GM21528 (cell line): ENCODE measurements at regions not wholly inside any gene's neighbourhood (a gene's known extent, or its start where the extent isn't known, plus 50 kb on each side); places are given as distances from the start of the nearest gene placed in this dataset.
A peak's percentile ranks its signal among the peaks of the same experiment; 100 is the strongest.

Source experiments
- ATAC-seq: cut with Tn5 transposase; IDR thresholded peaks from one replicate; pipeline ENCODE4 v1.9.1; 2021; ENCODE audit warnings: mild to moderate bottlenecking, moderate library complexity; ENCODE audit not compliant: unreplicated experiment, low FRiP score

DNA sequence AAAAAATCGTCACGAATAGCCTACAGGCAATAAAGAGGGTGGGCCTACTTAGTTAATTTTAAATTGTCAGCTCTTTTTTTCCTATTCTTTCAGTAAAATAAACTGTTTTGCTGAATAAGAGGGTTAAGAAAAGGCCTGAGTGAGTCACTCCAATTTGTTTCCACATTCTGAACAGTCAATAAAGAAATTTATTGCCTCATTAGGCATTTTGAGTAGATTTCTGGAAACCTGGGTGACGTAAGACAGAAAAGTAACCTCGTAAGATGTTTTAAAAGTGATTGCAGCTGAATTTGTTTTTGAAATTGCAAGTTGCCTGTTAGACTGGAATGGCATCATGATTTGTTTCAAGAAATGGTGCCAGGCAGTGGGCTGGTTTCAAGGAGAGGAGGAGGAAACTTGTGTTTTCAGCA lies 439.3 kb downstream of the USP25 start:
- no peak for ATAC-seq

DNA sequence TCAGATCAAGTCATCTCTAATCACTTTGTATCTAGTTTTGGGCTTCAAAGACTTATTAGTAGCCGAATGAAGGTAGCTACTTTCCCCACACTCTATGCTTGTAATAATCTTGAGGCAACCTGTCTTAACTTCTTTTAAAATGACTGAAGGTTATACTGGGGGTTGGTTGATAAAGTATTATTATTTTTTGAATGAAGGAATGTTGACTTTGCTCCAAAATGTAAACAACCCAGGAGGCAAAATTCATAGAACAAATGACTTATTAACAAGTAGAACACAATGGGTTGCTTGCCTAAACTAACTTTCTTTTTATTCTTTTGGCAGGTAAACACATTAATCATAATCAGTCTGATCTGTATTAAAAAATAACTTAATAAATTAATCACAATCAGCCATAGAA lies 440.0 kb downstream of the USP25 start:
- no peak for ATAC-seq

DNA sequence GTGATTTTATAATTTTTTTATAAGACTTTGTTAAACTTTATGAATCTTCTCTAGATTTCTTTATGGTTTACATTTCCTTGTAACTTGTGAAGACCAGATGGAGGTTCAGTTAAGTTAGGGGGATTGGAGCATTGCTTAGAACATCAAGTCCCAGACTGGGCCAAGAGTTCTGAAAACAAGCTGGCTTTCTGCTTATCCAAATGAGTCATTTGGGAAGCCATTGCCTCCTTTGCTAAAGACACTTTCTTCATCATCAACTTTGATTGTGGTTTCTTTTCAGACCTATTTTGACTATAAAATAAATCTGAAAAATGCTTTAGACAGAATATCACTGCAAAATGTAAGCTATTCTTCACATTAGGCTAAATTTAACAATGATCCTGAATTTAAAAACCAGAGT lies 446.8 kb downstream of the USP25 start:
- no peak for ATAC-seq

DNA sequence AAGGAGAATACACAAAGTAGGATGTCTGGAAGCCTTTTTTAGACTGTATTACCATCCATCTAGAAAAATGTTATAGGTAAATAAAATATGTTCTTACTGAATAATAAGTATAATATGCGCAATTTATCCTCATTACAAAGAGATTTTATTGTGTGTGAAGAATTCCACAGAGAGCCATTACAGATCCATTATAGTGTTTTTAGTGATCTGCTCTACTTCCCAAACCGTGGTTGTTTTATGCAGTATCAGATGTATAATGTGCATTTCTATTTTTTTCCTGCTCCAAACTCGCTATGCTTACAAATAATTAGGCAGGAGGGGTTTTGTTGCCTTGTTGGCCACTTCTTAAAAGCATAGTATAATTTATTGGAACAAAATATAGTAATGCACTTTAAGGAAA lies 447.8 kb downstream of the USP25 start:
- no peak for ATAC-seq

DNA sequence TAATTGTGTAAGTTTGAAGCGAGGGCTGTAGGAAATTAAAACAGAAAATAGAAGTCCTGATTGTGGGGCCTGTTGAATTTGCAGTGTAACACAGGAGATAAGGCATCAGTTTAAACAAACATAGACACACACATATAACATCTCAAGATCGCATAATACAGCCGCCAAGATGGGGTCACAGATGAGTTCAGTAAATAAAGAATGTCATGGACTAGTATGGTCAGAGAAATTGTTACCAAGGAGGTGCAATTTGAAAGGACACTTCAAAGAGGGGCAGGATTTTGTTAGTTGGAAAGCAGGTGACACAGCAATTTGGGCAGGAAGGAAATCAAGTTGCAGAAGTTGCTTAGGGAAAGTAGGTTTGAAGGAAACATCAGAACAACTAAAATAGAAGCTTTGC lies 450.0 kb downstream of the USP25 start:
- no peak for ATAC-seq

DNA sequence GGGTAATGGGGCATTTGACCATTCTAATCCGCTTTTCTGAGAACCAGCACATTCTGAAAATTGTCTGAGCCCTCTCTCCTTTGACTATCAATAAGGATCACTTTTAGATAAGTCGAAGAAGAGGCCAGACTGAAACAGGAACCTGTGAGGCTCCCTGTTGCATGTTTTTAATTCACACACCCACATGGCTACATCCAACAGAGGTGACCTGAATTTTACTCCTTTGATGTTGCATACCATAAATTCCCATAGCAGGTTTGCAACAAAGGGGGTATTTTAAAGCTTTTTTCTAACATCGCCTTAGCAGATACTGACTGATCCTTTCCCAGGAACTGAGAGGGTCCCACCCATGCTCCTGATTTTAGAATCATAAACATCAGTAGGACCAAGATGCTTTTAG lies 450.8 kb downstream of the USP25 start:
- ATAC-seq: no peak

DNA sequence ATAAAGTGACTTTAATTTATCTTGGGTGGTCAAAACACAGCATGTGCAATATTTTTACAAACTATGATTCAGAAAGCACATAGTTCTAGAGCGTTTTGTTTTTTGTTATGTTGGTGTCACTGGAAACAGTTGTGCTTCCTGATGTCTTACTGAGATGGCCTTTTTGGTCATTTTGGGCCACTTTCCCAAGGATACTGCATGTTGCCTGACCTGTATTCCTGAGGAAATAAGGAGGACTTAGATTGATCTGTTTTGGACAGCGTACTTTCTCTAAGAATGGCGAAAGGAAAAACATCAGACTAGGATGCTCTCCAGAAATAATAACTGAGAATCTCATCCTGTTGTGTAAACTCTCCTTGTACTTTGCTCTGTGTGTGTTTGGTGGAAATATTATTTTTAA lies 451.2 kb downstream of the USP25 start:
- ATAC-seq: no peak

DNA sequence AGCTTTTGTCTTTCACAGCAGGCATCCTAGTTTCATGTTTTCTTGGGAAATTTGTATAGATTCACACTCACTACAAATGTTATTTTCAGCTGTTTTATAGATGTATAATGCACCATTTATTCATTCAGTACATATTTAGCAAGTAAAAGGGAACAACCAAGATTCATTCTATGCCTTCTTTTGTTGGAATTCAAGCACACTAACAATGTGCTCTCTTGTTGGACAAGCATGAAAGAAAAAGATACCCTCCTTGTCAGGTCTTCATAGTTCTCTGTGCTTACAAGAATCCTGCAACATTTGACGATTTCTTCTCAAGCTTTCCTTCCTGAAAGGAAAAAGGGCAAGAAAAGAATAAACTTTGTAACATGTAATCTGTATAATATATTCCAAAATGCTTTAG lies 456.0 kb downstream of the USP25 start:
- ATAC-seq: no peak

DNA sequence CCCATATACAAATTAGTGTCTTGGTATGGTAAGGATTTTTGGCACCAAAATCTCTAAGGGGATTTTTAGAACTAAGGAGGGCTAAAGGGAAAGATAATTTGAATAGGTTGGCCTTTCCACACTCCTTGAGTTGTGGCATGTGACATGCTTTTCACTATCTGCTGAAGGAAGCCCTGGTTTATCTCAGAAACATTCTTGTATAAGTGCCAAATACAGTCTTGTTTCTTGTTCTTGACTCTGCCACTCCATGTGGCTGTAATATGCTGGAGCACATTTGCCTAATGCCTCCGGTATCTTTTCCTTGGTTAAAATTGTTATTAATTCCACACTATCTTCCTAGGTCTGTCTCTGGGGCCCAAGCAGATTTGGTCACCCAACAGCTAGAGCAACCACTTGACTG lies 457.0 kb downstream of the USP25 start:
- no peak for ATAC-seq

DNA sequence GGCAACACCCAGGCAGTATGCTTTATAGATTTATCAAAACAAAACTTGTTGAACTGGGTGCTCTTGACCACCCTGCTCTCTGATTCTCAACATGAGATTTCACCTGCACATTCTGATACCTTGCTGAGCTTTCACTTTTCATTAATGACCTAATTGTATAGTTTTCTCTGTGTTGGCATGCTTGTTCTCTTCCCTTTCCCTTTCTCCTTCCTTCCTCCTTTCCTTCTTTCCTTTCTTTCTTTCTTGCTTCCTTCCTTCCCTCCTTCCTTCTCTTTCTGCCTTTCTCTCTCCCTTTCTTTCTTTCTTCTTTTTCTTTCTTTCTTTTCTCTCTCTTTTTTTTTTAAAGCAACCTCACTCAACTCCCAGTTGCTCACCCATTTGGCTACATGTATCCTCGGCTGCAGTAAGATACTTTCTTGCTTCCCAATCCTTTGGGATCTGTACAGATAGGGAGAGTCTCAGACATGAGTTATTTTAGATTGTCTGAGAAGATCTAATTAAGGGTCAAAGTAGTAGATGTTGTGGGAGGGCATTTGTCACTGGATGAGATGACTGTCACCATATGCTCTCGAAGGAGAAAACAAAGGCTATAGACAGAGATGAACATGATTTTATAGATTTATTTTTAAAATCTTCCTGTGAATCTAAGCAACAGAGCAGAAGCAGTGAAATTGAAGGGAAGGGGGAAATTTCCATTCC lies 458.0 kb downstream of the USP25 start:
- no peak for ATAC-seq

DNA sequence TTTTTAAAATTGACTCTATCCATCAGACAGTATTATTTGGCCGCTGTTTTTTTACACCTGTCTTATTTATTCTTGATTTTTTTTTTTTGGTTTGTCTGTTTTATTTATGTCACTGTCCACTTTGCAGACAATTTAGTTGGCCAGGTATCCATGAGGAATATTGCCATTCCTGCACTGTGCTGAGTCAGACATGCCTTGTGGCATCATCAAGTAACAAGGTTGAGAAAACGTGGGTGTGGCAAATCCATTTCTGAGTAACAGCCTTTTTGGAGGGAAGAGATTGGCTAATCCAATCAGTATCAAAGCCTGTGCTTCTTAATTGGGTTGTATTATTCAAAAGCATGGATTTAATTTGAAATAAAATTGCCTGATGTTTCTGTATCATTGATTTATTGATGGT lies 463.1 kb downstream of the USP25 start:
- ATAC-seq: no peak

DNA sequence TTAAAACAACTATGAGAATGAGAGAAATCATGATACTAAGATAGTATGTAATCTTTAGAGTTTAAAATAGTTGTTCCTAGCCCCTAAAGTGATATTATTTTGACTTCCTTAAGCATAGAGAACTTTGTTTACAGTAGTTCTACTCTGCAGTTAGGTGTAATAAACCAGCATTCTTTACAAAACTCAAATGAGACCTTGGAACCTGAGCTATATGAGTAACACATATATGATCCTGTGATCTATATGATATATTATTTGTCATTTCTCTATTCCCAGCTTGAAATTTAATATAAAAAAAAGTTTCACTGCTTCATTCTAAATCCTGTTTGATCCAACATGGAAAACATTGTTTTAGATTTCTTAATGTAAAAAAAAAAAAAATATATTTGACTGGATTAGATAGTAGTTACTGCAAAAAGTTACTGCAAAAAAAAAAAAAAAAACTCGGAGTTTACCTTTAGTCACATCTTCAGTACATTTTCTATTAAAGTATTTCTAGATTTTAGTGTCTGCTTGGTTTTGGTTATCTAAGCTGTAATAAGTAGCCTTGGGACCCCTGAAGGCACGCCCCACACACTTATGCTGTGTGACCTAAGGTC lies 463.8 kb downstream of the USP25 start:
- ATAC-seq: peak; percentile 36

DNA sequence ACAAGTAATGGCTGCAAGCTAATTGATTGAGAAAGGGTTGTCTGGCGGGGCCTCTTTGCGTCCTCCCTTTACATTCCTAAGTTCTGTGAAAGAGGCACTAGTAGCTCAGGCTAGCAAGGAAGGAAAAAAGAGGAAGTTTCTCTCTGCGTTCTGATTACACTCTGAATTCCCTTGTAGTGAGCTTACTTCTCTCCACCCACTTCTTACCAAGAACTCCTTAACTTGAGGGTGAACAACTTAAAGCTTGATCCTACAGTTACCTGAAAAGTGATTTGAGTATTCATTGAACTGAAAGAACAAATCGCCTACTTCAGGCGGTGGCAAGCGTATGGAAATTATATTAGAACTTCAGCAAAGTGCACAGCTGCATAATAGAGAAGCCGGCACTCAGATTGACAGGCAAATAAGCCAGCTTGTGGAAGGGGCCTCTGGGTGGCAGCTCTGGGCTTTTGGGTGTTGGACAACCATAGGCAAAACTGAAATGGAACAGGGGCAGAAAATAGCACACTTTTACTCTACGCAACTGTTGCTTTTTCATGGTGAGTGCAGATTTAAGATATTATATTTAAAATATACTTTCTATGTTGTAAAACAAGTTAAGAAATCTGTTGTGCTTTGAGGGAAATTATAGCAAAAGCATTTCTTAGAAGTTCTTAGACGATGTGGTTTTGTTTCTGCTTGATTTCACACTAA lies 464.5 kb downstream of the USP25 start:
- peak; percentile 71 for ATAC-seq

DNA sequence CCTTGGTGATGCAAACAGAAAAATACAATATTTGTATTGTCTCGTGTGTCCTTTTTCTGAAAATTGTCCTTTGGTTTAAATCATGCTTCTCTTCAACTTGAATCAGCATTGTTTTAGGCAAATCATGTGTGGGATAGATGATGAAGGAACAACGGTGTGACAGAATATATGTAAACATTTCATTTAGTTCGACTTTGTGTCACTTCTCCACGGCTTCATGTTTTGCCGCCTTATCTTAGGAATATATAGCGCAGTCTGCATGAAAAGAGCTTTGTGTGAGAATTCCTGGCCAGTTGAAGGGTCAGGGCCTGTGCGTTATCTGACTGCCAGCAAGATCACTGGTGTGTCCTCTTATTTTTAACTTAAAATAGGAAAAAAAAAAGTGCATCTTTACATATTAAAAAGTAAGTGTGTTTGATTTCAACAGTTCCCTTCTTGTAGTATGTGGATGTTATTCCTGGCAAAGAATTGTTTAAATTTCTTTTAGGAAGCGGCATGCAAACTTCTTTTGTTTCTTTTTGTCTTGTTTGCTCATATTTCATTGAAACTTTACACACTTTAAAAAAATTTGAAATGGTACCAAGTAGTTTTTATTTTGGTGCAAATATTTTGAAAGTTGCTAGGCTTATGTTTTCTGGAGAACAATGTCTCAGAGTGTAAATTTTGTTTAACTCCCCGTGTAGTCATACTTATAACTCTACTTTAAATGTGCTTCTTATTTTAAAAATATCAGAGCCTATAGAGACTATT lies 465.2 kb downstream of the USP25 start:
- ATAC-seq: no peak

DNA sequence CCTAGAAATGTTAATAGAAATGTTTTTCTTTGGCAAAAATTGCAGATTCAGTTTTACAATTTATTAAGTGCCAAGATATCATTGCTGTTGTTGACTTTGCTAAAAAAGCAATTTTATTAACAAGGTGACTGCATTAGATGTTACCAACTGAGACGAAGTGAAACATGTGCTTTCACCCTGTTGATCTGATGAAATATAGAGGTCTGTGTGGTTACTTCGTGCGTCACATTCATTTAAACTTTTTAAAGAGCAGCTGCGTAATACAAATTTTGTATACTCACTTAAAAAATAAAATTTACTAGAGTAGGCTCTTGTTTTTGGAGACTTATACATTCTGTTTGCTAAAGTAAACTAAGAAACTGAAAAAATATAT lies 465.7 kb downstream of the USP25 start:
- no peak for ATAC-seq

DNA sequence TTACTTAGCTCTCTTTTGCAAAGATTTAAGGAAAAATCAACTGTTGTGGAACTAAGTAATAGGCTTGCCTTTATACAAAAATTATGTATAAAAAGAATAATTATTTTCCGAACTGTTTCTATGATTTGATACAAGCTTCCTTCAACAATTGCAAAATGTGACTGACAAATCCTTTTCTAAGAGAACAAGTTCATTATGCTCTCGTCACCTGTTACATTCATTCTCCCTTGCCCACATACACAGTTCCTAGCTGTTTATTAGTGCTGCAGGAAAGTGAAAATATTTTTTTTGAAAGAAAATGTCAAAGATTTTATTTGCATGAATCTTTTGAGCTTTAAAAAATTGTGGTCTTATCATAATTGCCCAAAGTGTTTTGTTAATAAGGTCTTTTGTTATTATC lies 466.2 kb downstream of the USP25 start:
- no peak for ATAC-seq

DNA sequence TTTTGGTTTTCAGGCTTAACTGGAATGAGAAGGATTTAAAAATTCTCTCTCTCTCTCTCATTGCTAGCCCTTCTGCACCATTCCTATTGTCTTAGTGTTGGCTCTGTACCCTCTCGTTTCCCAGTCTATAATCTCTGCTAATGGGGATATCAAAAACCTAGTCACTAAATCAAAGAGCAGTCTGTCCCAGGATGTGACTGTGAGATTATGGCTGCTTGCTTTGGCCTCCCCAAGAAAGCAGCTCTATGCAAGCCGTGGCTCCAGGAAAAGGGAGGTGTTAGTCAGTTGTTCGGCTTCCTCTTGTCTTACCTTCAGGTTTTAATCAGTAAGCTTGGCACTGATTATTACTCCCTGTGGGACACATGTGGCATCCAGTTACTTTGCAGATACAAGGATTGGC lies 468.8 kb downstream of the USP25 start:
- ATAC-seq: no peak

DNA sequence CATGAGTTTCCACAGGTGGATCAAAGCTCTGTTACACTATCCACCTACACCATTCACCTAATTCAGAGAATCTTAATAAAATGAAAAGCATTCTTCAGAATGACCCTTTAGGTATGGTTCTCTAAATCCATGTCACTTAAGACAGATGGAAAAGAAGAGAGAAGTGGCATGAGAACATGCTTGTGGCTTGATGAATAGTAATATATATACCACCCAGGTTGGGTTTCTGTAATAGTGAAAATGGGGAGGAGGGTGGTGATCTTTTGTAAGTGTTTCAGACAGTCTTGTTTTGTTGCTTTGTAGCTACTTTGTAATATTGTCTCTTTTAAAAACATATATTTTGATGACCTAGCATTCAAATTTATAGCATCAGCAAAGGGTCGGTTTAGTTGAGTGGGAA lies 469.8 kb downstream of the USP25 start:
- no peak for ATAC-seq

DNA sequence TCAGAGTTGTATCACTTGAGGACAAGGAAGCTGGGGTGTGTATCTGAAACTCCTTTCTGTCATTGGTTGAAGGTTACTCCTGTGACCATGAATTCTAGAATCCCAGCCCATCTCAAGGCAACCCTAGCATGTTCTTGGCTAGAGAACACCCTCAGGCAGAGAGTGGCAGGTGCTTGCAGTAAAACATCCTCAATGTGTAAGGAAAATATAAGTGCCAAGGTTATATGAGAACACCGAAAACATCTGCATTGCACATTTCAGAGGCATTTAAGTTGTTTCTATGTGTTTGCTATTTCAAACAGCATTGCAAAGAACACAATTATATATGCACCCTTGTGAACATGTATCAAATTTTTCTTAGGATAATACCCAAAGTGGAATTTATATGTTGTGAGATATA lies 471.9 kb downstream of the USP25 start:
- ATAC-seq: no peak

DNA sequence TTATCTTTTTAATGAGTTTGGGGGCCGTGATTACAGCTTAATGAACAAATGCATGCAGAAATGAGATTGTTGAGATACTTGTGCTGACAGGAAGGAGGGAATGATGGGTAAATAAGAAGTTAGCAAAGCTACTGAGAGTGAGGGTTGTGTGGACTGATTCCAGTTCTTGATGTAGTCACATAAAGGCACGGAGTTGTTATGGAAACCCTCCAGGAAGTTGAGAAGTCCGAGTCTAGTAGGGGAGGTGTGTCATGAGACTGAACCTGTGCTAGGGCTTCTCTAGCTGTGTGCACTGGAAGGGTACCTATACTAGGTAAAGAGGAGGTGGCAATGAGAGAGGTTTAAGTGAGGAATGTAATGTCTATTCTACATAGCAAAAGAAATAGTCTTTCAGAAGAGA lies 475.7 kb downstream of the USP25 start:
- no peak for ATAC-seq
